Stimulated activated naive CD8-positive, alpha-beta T cell treated with anti-CD3 and anti-CD28 coated beads, Interleukin-15, Interleukin-2, amounts not matched to agents 100 U/mL and 50 U/mL, for 24 hours (primary cell): ENCODE measurements at regions not wholly inside any gene's neighbourhood (a gene's known extent, or its start where the extent isn't known, plus 50 kb on each side); places are given as distances from the start of the nearest gene placed in this dataset.

ENCODE experiments used
- ATAC-seq: fragments of 150-1000 bp; cut with Tn5 transposase; one replicate; pipeline ENCODE4 v1.10.0; 2021
- DNase-seq: peaks from one replicate; pipeline ENCODE4 v3.0.0; 2021

DNA sequence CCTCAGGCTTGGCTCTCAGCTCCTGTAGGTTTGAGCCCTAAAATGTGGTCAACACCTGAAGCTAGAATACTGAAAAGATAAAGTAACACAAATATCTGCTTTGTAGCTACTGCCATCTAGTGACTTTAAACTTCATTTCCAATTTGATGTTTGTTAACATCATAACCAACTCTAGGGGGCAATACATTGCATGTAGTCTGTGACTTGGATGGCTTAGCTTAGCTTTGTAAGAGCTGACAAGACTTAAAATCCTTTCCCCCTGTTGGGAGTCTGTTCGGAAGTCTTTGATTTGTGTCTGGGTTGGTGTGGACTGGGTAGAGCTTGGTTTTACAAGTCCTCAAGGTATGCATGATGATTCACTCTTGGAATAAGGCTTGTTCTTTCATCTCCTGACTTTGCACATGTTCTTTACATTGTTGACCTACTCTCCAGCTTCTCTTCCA is 51.7 kb downstream of the SCN11A start:
- peak; percentile 73 for ATAC-seq
- no peak for DNase-seq

GRCh38 chr3:38998086-38998485 is 53.7 kb downstream of the SCN11A start:
- DNase-seq (no peak), ATAC-seq (no peak)

DNA sequence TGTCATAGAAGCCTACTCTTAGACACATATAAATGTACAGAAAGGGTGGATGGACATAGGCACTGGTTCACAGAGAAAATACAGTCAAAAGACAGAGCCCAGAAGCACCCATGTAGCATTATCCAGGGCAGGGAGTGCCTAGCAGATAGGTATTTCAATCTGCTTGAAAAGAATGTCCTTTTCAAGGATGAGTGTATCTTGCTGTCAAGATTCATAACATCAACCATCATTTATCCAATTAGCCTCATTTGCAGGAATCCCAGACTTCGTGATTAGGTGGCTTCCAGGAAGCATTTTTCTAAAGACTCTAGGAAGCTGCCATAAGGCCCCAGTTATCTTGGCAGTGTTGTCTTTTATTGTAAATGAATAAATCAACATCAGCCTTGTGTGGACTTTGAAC is 55.6 kb downstream of the SCN11A start:
- ATAC-seq: no peak
- DNase-seq: no peak

- no peak for ATAC-seq
- DNase-seq: no peak
Observed at GRCh38 chr3:38994251-38994650, 57.5 kb downstream of the SCN11A start.

DNA sequence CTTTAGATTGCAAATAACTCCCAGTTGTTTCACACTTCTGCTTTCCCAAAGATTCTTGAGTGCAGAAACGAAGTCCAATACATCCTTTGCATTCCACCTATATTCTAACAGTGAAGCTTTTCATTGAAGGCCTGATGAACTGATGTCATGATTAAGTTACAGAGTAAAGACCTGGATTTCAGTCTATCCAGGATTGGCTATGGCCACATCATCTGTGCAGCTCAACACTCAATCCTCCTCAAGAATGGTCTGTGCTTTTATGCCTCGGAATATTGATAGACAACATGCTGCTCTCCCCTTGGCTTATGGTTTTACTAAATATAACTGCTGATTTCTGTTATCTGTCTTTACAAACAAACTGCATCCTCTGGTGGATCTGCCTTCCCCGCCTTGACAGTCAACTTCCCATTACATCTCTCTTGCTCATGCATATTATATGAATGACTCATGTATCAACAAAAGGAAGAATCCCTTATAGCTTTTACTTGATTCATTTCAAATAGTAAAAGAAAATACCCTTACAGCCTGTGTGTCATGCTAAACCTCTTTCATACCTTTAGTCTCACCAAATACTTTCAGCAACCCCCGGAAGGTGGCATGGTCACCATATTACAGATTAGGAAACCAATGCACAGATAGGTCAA is 59.5 kb downstream of the SCN11A start:
- ATAC-seq (no peak), DNase-seq (no peak)

DNA sequence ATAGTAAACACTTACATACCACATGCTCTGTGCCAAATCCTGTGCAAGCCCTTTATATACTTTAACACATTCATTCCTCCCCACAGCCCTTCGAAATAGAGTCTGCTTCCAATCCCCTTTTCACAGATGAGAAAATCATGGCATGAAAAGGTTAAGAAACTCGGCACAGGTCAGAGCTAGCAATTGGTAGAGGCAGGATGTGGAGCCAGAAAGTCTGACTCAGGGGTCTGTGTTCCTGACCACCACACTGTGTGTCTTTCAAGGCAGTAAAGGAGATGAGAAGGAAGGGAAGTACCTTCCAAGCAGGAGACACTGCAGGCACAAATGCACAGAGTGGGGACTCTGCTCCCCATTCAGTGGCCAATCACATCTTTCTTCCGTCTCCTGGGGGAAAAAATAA is 61.1 kb downstream of the SCN11A start:
- DNase-seq (no peak), ATAC-seq (no peak)

- DNase-seq (no peak), ATAC-seq (no peak)
Observed at GRCh38 chr3:38989917-38990510, 61.7 kb downstream of the SCN11A start.

GRCh38 chr3:38988955-38989354 is 62.8 kb downstream of the SCN11A start:
- ATAC-seq: no peak
- DNase-seq: no peak

DNA sequence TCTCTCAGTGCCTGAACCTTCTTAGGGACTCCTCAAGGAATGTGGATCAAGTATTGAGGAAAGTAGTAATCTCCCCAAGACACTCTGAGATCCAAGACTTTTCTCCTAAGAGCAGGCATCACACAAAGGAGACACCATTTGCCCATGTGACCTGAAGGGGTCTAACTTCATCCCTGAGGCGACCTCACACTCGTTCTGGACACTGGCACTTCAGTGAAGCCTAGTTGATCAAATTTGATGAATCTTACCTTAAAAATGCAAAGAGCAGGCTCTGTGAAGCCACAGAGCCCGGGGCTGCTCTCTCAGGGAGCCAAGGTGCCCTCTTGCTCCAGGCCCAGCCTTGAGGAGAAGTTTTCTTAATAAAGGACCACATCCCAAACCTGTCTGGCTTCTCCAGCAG is 64.3 kb downstream of the SCN11A start:
- ATAC-seq (no peak), DNase-seq (no peak)

GRCh38 chr3:38986901-38987300 is 64.8 kb downstream of the SCN11A start:
- ATAC-seq: no peak
- DNase-seq: no peak

DNA sequence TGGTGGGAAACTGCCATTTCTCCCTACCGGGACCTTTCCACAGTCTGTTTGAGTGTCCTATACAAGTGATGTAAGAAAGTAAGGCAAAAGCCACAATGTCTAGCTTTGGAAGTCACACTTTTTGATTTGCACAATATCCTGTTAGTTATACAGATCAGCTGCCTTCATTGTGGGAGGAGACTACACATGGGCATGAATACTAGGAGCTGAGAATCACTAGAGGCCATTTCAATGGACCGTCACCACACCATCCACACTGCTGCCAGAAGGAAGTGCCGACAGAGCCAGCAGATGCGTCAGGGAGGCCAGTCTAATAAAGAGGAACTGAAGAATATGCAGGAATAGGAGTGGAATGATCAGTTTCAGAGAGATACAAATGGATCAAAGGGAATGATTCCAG is 65.8 kb downstream of the SCN11A start:
- no peak for ATAC-seq
- DNase-seq: no peak

- DNase-seq: no peak
- ATAC-seq: no peak
Observed at GRCh38 chr3:38985581-38985980, 66.2 kb downstream of the SCN11A start.

- DNase-seq: no peak
- no peak for ATAC-seq
Observed at GRCh38 chr3:38984731-38985130, 67.0 kb downstream of the SCN11A start.

DNA sequence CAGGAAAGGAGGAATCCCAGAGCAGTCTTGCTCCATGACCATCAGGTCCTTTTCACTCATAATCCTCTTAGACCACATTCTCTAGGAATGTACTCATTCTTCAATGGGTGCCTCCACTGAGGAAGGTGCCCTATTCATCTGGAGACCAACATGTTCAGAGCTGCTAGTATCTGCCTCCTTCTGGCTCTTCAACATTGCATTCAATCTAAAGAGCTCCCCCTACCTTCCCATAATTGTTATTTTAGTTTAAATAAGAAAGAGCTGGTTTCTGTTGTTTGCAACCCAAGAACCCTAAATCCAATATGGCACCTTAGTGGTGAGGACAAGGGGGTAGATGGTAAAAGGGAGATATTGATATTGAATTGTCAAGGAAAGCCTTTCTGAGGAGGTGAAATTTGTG is 67.6 kb downstream of the SCN11A start:
- DNase-seq (no peak), ATAC-seq (no peak)

DNA sequence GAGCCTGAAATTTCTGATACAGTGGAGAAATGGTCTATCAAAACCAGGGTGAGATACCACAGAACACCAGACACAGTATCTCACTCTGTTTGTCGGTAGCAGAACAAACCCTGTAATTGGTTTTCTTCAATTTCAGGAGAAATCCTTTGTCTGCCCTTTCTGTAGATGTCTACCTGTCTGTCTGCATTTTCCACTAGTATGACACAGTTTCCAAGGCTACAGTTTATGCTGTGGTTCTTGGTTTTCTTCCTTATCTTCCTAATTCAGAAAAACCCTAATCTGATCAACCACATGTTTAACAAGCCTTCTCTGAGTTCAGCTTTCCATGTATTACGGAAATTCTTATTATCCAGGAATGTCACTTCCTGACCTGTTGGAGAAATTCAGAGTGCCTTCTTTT is 70.8 kb downstream of the SCN11A start:
- peak; percentile 14 for ATAC-seq
- no peak for DNase-seq

DNA sequence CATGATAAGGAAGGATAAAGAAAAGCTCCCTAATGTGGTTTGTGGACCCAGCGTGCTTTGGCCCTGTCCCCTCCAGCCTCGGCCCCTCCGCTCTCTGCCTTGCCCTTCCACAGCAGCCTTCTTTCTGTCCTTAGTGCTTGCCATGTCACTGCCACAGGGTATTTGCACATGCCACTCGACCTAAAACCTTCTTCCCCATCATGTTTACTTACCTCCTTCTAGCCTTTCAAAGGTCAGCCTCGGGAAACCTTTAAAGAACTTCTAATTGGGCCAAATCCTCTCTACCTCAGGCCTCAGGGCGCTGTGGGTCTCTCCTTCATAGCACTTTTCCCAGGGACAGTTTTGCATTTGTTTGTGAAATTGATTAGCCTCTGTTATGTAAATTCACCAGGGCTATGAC is 73.0 kb downstream of the SCN11A start:
- ATAC-seq (no peak), DNase-seq (no peak)

- ATAC-seq: no peak
Observed at GRCh38 chr3:38970851-38971638, 80.7 kb downstream of the SCN11A start.

DNA sequence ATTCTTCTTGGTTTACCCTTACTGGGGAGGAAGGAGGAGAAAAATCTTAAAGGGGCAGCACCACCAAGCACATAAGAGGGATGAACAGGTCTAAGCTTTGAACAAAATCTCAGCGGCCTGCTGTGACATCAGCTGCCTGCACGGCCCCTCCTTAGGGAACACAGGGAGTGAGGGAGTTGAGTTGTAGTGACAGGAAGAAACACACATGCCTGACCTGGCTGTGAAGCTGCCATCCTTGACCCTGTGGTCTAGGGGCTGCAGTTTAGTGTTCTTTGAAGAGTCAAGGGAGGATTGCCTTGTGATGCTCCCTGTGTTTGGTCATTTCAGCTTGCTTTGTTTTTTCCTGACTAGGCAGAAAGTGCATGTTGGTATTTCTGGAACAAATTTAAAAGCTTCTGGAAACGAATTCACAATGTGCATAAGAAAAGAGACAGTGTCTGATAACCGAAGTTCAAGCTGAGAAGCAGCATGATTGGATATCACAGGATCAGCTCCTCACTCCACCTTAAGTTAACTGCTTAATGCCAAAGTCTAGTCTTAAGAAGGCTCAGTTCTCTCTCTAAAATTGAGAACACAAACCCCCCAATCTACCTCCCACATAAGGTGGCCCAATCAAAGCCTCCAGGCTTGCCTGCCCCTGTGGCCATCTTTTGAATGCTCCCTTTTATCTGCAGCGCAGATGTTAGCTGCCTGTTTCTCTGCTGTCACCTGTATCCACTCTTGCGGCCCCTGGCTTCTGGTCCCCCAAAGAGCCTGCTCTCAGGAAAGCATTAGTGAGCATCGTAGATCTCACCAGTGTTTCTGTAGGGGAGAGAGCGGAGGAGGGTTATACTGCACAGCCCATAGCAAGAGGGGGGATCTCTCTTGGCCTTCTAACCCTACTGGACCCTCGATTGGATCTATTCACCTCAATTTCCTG is 82.2 kb downstream of the SCN11A start:
- no peak for ATAC-seq
- no peak for DNase-seq

More at GRCh38 chr3:38970851-38971638, 80.7 kb downstream of the SCN11A start:
- DNase-seq: no peak

DNA sequence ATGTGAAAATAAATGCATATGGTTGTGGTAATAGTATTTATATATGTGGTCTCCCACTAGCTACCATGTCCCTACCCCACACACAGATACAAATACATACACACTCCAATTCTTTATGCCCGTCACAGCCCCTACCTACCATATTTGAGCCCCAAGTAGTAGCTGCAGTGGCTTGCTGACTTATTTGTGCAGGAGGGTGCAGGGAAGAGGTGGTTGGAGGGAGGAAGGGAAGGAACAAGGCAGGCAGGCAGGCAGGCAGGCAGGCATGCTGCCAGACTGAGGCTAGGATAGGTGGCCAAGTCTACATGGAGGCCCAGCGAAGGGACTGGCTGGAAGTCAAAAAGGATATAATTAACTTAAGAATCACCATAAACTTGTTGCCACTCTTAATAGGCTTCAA is 82.9 kb downstream of the SCN11A start:
- ATAC-seq: no peak
- DNase-seq: no peak

DNA sequence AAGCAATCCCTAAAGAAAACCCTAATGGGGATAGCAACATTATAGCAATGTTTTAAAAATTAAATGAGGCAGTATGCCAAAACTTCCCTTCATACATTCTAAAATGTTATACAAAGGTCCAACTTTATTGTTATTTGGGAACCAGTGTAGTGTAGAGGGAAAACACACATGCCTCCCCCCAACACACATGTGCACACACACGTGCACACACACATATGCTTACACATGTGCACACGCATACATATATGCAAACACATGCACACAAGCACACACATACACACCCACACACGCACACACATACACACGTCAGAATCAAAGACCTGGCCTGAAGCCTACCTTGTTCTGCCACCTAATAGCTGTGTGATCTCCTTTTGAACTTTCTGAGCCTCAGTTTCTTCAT is 83.3 kb downstream of the SCN11A start:
- DNase-seq: no peak
- no peak for ATAC-seq

- no peak for ATAC-seq
- no peak for DNase-seq
Observed at GRCh38 chr3:38967693-38967989, 84.1 kb downstream of the SCN11A start.

GRCh38 chr3:38966811-38967692 is 84.7 kb downstream of the SCN11A start:
- DNase-seq (no peak), ATAC-seq (no peak)
